SK-N-SH (cell line): ENCODE measurements at regions not wholly inside any gene's neighbourhood (a gene's known extent, or its start where the extent isn't known, plus 50 kb on each side); places are given as distances from the start of the nearest gene placed in this dataset.

ENCODE experiments used
- CTCF ChIA-PET: fragments of 300-600, 350-600 bp; formaldehyde crosslinking; extraction: SDS; loops from one replicate; lab custom pipeline; 2021; lab: Yijun Ruan, JAX
- POLR2A ChIA-PET: fragments of 350-600 bp; sonication (Branson Sonifier 250); formaldehyde crosslinking; extraction: SDS; loops from one replicate; lab custom pipeline; 2020; ENCODE audit warnings: antibody characterized with exemption, inconsistent platforms; lab: Yijun Ruan, JAX
- DNase-seq: peaks from one replicate; pipeline ENCODE4 v3.0.0; 2012
- H2AFZ ChIP-seq: fragments of 200-600 bp; sonication (generic); 2 replicates; pipeline ENCODE4 v1.8.1; 2016; ENCODE audit warnings: antibody characterized with exemption, mild to moderate bottlenecking, low read depth
- H3F3A ChIP-seq: fragments of 200-600 bp; sonication (generic); replicated peaks from 2 replicates; pipeline ENCODE3; 2016; ENCODE audit warnings: antibody characterized with exemption, mild to moderate bottlenecking; ENCODE audit not compliant: insufficient read depth
- H3K27ac ChIP-seq, 2 experiments: fragments of 200-500 bp in 1 of 2; fragments of 200-600 bp in 1 of 2; sonication (Bioruptor generic) in 1 of 2; sonication (generic), shearing (Covaris generic) in 1 of 2; 2 replicates each; pipeline versions ENCODE4 v1.5.1 to v1.6.1; 2014 to 2016; ENCODE audit warnings: low read depth in 2 of 2, inconsistent platforms in 1 of 2, low read length in 1 of 2, mild to moderate bottlenecking in 1 of 2, mixed read lengths in 1 of 2
- H3K27me3 ChIP-seq: fragments of 200-600 bp; sonication (generic), shearing (Covaris generic); 2 replicates; pipeline ENCODE4 v1.6.1; 2016; ENCODE audit warnings: mixed run types; ENCODE audit not compliant: insufficient read depth
- H3K36me3 ChIP-seq, 2 experiments: fragments of 200-500 bp in 1 of 2; fragments of 200-600 bp in 1 of 2; sonication (Bioruptor generic) in 1 of 2; sonication (generic) in 1 of 2; replicated peaks in 1 of 2; 2 replicates each; pipeline versions ENCODE3 to v1.5.1; 2014 to 2016; ENCODE audit warnings: low read length in 1 of 2, mild to moderate bottlenecking in 1 of 2; ENCODE audit not compliant: insufficient read depth in 2 of 2, control insufficient read depth in 1 of 2
- H3K4me1 ChIP-seq, 2 experiments: fragments of 200-500 bp in 1 of 2; fragments of 200-600 bp in 1 of 2; sonication (Bioruptor generic) in 1 of 2; sonication (generic), shearing (Covaris generic) in 1 of 2; 2 replicates each; pipeline versions ENCODE4 v1.5.1 to v1.6.1; 2014 to 2016; ENCODE audit warnings: low read depth in 1 of 2, low read length in 1 of 2, mixed run types in 1 of 2; ENCODE audit not compliant: insufficient read depth in 2 of 2, control insufficient read depth in 1 of 2
- H3K4me2 ChIP-seq: fragments of 200-600 bp; sonication (generic), shearing (Covaris generic); 2 replicates; pipeline ENCODE4 v1.6.1; 2017; ENCODE audit warnings: mixed run types
- H3K4me3 ChIP-seq, 2 experiments: fragments of 200-500 bp in 1 of 2; fragments of 200-600 bp in 1 of 2; sonication (Bioruptor generic) in 1 of 2; sonication (generic), shearing (Covaris generic) in 1 of 2; 2 replicates each; pipeline versions ENCODE4 v1.5.1 to v1.8.1; 2014 to 2016; ENCODE audit warnings: low read depth in 2 of 2, inconsistent platforms in 1 of 2, low read length in 1 of 2, mild to moderate bottlenecking in 1 of 2, mixed read lengths in 1 of 2, moderate library complexity in 1 of 2
- H3K79me2 ChIP-seq: fragments of 200-600 bp; sonication (generic); 2 replicates; pipeline ENCODE4 v1.8.1; 2017; ENCODE audit warnings: mild to moderate bottlenecking; ENCODE audit not compliant: insufficient read depth
- H3K9ac ChIP-seq: fragments of 200-600 bp; sonication (generic); 2 replicates; pipeline ENCODE4 v1.6.1; 2017; ENCODE audit warnings: mixed run types
- H3K9me2 ChIP-seq: fragments of 200-600 bp; sonication (generic); 2 replicates; pipeline ENCODE4 v1.6.1; 2017; ENCODE audit warnings: mixed run types
- H3K9me3 ChIP-seq: fragments of 200-600 bp; sonication (generic); 2 replicates; pipeline ENCODE4 v1.6.1; 2017; ENCODE audit warnings: mixed run types, mild to moderate bottlenecking, moderate library complexity
- H4K20me1 ChIP-seq: fragments of 200-600 bp; sonication (generic); 2 replicates; pipeline ENCODE4 v1.6.1; 2017; ENCODE audit warnings: mild to moderate bottlenecking, mixed run types; ENCODE audit not compliant: insufficient read depth
- CHD2 ChIP-seq: fragments of 150-350 bp; IDR thresholded peaks from 2 replicates; pipeline ENCODE4 v1.6.1; 2018; ENCODE audit warnings: low read length; ENCODE audit not compliant: partially characterized antibody
- EP300 ChIP-seq, 2 experiments: IDR thresholded peaks; 2 replicates each; pipeline versions ENCODE4 v1.4.0 to v1.6.1; 2012; ENCODE audit warnings: borderline replicate concordance in 1 of 2, low read depth in 1 of 2, low read length in 1 of 2
- EZH2phosphoT487 ChIP-seq: fragments of 200-600 bp; sonication (generic); IDR thresholded peaks from 2 replicates; pipeline ENCODE4 v1.6.1; 2017; ENCODE audit warnings: low read depth, mixed run types, mild to moderate bottlenecking, antibody characterized with exemption, moderate library complexity, borderline replicate concordance
- FOSL2 ChIP-seq: IDR thresholded peaks from 2 replicates; pipeline ENCODE4 v1.4.0; 2012; ENCODE audit warnings: low read depth, mild to moderate bottlenecking, moderate library complexity, borderline replicate concordance
- FOXM1 ChIP-seq: IDR thresholded peaks from 2 replicates; pipeline ENCODE4 v1.4.0; 2012; ENCODE audit warnings: low read depth, mild to moderate bottlenecking
- JUND ChIP-seq: IDR thresholded peaks from 2 replicates; pipeline ENCODE4 v1.4.0; 2012
- NFIC ChIP-seq: IDR thresholded peaks from 2 replicates; pipeline ENCODE4 v1.4.0; 2012; ENCODE audit warnings: borderline replicate concordance
- NRF1 ChIP-seq: IDR thresholded peaks from 2 replicates; pipeline ENCODE4 v1.6.1; 2012; ENCODE audit warnings: low read depth, mild to moderate bottlenecking, low read length
- RCOR1 ChIP-seq: fragments of 150-350 bp; IDR thresholded peaks from 2 replicates; pipeline ENCODE4 v1.6.1; 2017; ENCODE audit warnings: antibody characterized with exemption, low read length
- RFX5 ChIP-seq: IDR thresholded peaks from 2 replicates; pipeline ENCODE4 v1.6.1; 2012; ENCODE audit warnings: mild to moderate bottlenecking, improper control_type of control experiment, low read length
- TAF1 ChIP-seq: IDR thresholded peaks from 2 replicates; pipeline ENCODE4 v1.6.1; 2012; ENCODE audit warnings: low read depth, mild to moderate bottlenecking, low read length, moderate library complexity, borderline replicate concordance
- TCF12 ChIP-seq: IDR thresholded peaks from 2 replicates; pipeline ENCODE4 v1.4.0; 2012
- USF1 ChIP-seq: IDR thresholded peaks from 2 replicates; pipeline ENCODE4 v1.4.0; 2012; ENCODE audit warnings: low read depth, borderline replicate concordance
- WGBS: methylation state at CpG from one replicate; pipeline ENCODE4 v1.1.6; 2017; ENCODE audit warnings: low lambda C conversion rate; 5-methylcytosine and 5-hydroxymethylcytosine counted together
- TF ChIP-seq, protein P1 (sequence below): fragments of 150-350 bp; IDR thresholded peaks from 2 replicates; pipeline ENCODE4 v1.6.1; 2017; ENCODE audit warnings: antibody characterized with exemption, low read length, low read depth, borderline replicate concordance
- TF ChIP-seq, protein P2 (sequence below): IDR thresholded peaks from 2 replicates; pipeline ENCODE4 v1.4.0; 2012; ENCODE audit warnings: low read depth, borderline replicate concordance
- TF ChIP-seq, protein P3 (sequence below): fragments of 150-350 bp; IDR thresholded peaks from 2 replicates; pipeline ENCODE4 v1.6.1; 2016; ENCODE audit warnings: mild to moderate bottlenecking, low read depth, low read length
- TF ChIP-seq, protein P4 (sequence below): IDR thresholded peaks from 2 replicates; pipeline ENCODE4 v1.4.0; 2012; ENCODE audit warnings: low read depth
- TF ChIP-seq, protein P5 (sequence below): IDR thresholded peaks from 2 replicates; pipeline ENCODE4 v1.6.1; 2012; ENCODE audit warnings: mild to moderate bottlenecking, low read depth, low read length, moderate library complexity

DNA sequence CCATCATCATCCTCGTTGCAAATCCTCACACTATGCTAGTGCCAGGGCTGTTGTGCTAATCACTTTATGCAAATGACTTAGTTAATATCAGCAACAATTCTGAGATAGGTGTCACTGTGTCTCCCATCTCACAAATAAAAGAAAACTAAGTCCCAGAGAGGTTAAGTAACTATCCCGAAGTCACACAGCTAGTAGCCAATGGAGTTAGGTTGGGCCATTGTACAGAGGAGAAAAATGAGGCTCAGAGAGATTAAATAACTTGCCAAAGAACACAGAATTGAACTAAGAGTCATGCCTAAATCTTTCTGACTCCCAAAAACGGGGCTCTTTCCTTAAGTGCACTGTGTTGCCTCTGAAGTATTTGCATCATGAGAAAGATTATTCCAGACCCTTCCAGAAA lies 146.4 kb downstream of the MIS18A start:
- DNase-seq = no peak
- Histone ChIP-seq H3K9ac (no peak overlapping the region), H3K4me2 (no peak overlapping the region), H3K9me2 (no peaks in the 10 kb centered on the region), H3K79me2 (no peaks in the 10 kb centered on the region), H3K9me3 (no peaks in the 10 kb centered on the region), H3K27ac (no peak overlapping the region), H2AFZ (no peak overlapping the region), H3K27me3 (no peaks in the 10 kb centered on the region), H3K36me3 (no peaks in the 10 kb centered on the region), H4K20me1 (no peaks in the 10 kb centered on the region), H3K4me1 (peaks cover 0 to 11% of the 10 kb centered on the region in 2 experiments; a peak in 1 of 4 replicates), H3K4me3 (no peak overlapping the region), H3F3A (no peaks in the 10 kb centered on the region)
- TF ChIP-seq TAF1 = no peak
- TF ChIP-seq, protein P1, sequence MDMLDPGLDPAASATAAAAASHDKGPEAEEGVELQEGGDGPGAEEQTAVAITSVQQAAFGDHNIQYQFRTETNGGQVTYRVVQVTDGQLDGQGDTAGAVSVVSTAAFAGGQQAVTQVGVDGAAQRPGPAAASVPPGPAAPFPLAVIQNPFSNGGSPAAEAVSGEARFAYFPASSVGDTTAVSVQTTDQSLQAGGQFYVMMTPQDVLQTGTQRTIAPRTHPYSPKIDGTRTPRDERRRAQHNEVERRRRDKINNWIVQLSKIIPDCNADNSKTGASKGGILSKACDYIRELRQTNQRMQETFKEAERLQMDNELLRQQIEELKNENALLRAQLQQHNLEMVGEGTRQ = no peak
- TF ChIP-seq FOSL2 = no peak
- no peak for TF ChIP-seq EP300 (IDR thresholded peaks at IDR 0.05; ENCODE audit: borderline replicate concordance in 1 of 2, low read depth in 1 of 2, low read length in 1 of 2)
- TF ChIP-seq TCF12 = no peak
- no peak for TF ChIP-seq NFIC
- ChIA-PET POLR2A (no interaction called here), CTCF (interaction anchor here (1.5 to 1.6 kb wide), 2 partner anchors 13 to 31 kb away, joined by 3 to 4 read pairs; no protein-coding TSS in a partner anchor)
- 62% methylated on average over 3 of the region's 3 CpGs for WGBS

GRCh38 chr21:32131960-32132359 lies 146.9 kb downstream of the MIS18A start:
- 53% methylated on average over 5 of the region's 5 CpGs for WGBS
- Histone ChIP-seq H3K36me3 (no peaks in the 10 kb centered on the region), H3K4me3 (no peak overlapping the region), H4K20me1 (no peaks in the 10 kb centered on the region), H3K9ac (no peak overlapping the region), H3K27ac (no peak overlapping the region), H3K9me3 (no peaks in the 10 kb centered on the region), H3K9me2 (no peaks in the 10 kb centered on the region), H3F3A (no peaks in the 10 kb centered on the region), H3K27me3 (no peaks in the 10 kb centered on the region), H3K79me2 (no peaks in the 10 kb centered on the region), H2AFZ (no peak overlapping the region), H3K4me1 (peaks cover 0 to 11% of the 10 kb centered on the region in 2 experiments; a peak in 1 of 4 replicates), H3K4me2 (no peak overlapping the region)
- DNase-seq = no peak
- POLR2A ChIA-PET = no interaction called here
- CTCF ChIA-PET = interaction anchor here (1.5 kb wide), 1 partner anchor 13 kb away, joined by 4 read pairs; no protein-coding TSS in a partner anchor
- TF ChIP-seq FOXM1 (no peak), TAF1 (no peak), RFX5 (no peak), RCOR1 (no peak), NRF1 (no peak), CHD2 (no peak), JUND (no peak), EZH2phosphoT487 (no peak), USF1 (no peak)
- TF ChIP-seq, protein P2, sequence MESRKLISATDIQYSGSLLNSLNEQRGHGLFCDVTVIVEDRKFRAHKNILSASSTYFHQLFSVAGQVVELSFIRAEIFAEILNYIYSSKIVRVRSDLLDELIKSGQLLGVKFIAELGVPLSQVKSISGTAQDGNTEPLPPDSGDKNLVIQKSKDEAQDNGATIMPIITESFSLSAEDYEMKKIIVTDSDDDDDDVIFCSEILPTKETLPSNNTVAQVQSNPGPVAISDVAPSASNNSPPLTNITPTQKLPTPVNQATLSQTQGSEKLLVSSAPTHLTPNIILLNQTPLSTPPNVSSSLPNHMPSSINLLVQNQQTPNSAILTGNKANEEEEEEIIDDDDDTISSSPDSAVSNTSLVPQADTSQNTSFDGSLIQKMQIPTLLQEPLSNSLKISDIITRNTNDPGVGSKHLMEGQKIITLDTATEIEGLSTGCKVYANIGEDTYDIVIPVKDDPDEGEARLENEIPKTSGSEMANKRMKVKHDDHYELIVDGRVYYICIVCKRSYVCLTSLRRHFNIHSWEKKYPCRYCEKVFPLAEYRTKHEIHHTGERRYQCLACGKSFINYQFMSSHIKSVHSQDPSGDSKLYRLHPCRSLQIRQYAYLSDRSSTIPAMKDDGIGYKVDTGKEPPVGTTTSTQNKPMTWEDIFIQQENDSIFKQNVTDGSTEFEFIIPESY = no peak
- TF ChIP-seq, protein P3, sequence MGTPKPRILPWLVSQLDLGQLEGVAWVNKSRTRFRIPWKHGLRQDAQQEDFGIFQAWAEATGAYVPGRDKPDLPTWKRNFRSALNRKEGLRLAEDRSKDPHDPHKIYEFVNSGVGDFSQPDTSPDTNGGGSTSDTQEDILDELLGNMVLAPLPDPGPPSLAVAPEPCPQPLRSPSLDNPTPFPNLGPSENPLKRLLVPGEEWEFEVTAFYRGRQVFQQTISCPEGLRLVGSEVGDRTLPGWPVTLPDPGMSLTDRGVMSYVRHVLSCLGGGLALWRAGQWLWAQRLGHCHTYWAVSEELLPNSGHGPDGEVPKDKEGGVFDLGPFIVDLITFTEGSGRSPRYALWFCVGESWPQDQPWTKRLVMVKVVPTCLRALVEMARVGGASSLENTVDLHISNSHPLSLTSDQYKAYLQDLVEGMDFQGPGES = no peak
- TF ChIP-seq, protein P4, sequence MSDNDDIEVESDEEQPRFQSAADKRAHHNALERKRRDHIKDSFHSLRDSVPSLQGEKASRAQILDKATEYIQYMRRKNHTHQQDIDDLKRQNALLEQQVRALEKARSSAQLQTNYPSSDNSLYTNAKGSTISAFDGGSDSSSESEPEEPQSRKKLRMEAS = no peak
- TF ChIP-seq, protein P5, sequence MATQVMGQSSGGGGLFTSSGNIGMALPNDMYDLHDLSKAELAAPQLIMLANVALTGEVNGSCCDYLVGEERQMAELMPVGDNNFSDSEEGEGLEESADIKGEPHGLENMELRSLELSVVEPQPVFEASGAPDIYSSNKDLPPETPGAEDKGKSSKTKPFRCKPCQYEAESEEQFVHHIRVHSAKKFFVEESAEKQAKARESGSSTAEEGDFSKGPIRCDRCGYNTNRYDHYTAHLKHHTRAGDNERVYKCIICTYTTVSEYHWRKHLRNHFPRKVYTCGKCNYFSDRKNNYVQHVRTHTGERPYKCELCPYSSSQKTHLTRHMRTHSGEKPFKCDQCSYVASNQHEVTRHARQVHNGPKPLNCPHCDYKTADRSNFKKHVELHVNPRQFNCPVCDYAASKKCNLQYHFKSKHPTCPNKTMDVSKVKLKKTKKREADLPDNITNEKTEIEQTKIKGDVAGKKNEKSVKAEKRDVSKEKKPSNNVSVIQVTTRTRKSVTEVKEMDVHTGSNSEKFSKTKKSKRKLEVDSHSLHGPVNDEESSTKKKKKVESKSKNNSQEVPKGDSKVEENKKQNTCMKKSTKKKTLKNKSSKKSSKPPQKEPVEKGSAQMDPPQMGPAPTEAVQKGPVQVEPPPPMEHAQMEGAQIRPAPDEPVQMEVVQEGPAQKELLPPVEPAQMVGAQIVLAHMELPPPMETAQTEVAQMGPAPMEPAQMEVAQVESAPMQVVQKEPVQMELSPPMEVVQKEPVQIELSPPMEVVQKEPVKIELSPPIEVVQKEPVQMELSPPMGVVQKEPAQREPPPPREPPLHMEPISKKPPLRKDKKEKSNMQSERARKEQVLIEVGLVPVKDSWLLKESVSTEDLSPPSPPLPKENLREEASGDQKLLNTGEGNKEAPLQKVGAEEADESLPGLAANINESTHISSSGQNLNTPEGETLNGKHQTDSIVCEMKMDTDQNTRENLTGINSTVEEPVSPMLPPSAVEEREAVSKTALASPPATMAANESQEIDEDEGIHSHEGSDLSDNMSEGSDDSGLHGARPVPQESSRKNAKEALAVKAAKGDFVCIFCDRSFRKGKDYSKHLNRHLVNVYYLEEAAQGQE = no peak
